ENCODE measurements at regions not wholly inside any gene's neighbourhood (a gene's known extent, or its start where the extent isn't known, plus 50 kb on each side); places are given as distances from the start of the nearest gene placed in this dataset.
"Not testable (repeated sequence)": the region's sequence is repeated elsewhere in the genome, so short reads cannot be mapped to it uniquely, and the experiment has no call there.

DNA sequence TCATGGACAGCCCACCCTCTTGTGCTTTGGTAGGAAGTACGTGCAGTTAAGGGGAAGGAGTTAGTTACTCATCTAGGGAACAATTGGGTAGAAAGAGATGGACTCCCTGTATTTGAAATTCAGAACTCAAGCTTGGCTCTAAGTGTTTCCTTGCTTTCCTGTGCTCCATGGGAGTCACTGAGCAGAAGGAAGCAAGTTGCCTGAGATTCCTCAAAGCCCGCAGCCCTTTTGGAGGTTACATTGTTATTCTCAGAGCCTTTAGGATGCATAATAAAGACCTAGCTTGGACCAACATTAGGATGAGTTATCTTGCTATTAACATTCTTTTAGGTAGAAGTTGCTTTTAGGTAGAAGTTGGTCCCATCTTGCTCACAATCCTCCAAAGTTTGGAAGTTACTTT, 206.4 kb downstream of the ADRA2C start:
- DNase-seq (ENCODE audit: low read depth); H3K9me3 Mint-ChIP-seq (ENCODE audit: unreplicated experiment); H4K20me1 ChIP-seq (ENCODE audit: insufficient read depth, low read length); H3K79me2 ChIP-seq (ENCODE audit: insufficient read depth, low read length); H3K4me2 ChIP-seq (ENCODE audit: low read length); H3K9ac ChIP-seq (ENCODE audit: low read length); H3K4me1 ChIP-seq (ENCODE audit: insufficient read depth, low read length); H2AFZ ChIP-seq (ENCODE audit: low read depth, low read length); H3K27me3 ChIP-seq (ENCODE audit: insufficient read depth, low read length); H3K4me3 ChIP-seq (ENCODE audit: insufficient read depth, low read depth, low read length); H3K27ac Mint-ChIP-seq (ENCODE audit: unreplicated experiment); H3K36me3 Mint-ChIP-seq (ENCODE audit: low read depth, unreplicated experiment); FAIRE-seq; H3K36me3 ChIP-seq (ENCODE audit: insufficient read depth, low read length); H3K9me3 ChIP-seq (ENCODE audit: insufficient read depth, low read depth, low read length); H3K4me1 Mint-ChIP-seq (ENCODE audit: low read depth, unreplicated experiment); H3K27ac ChIP-seq (ENCODE audit: low read depth, low read length); H3K4me3 Mint-ChIP-seq (ENCODE audit: unreplicated experiment): not testable (repeated sequence)
- peaks cover 21% of the 10 kb centered on the region for H3K27me3 Mint-ChIP-seq (ENCODE audit: low read depth, unreplicated experiment)

DNA sequence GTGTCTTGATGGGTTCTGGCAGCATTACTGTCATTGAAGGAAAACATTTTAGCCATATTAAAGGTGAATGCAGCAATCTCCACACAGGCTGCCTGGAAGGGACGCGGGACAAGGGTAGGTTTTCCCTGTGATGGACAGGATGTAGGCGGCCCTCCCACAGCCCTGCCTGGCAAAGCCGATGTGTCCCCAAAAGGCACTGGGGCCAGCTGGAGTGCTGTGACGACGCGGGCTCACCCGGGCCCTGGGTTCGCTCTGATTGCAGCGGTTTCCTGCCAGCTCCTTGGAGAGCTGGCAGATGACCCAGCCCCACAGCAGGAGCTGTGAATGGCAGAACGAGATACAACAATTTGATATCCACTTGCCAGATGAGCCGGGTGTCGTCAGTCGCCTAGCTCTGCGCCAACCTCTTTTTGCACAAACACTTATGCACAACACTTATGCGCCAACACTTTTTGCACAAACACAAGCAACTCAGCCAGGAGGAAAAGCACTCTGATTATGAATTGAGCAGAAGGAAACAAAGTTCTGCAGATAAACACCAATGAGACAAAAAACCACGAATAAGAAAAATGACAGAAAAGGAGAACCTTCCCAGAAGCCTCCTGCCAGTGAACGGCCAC, 207.5 kb downstream of the ADRA2C start:
- not testable (repeated sequence) for FAIRE-seq; H3K4me2 ChIP-seq (ENCODE audit: low read length); H3K4me3 ChIP-seq (ENCODE audit: insufficient read depth, low read depth, low read length); H2AFZ ChIP-seq (ENCODE audit: low read depth, low read length); H3K4me3 Mint-ChIP-seq (ENCODE audit: unreplicated experiment); H3K4me1 ChIP-seq (ENCODE audit: insufficient read depth, low read length); H3K9ac ChIP-seq (ENCODE audit: low read length); H3K9me3 ChIP-seq (ENCODE audit: insufficient read depth, low read depth, low read length); H3K27ac ChIP-seq (ENCODE audit: low read depth, low read length); H3K36me3 ChIP-seq (ENCODE audit: insufficient read depth, low read length); H3K4me1 Mint-ChIP-seq (ENCODE audit: low read depth, unreplicated experiment); H3K36me3 Mint-ChIP-seq (ENCODE audit: low read depth, unreplicated experiment); H3K27ac Mint-ChIP-seq (ENCODE audit: unreplicated experiment); H3K27me3 ChIP-seq (ENCODE audit: insufficient read depth, low read length); H4K20me1 ChIP-seq (ENCODE audit: insufficient read depth, low read length); H3K79me2 ChIP-seq (ENCODE audit: insufficient read depth, low read length); DNase-seq (ENCODE audit: low read depth); H3K9me3 Mint-ChIP-seq (ENCODE audit: unreplicated experiment)
- H3K27me3 Mint-ChIP-seq (ENCODE audit: low read depth, unreplicated experiment), result peaks cover 28% of the 10 kb centered on the region

DNA sequence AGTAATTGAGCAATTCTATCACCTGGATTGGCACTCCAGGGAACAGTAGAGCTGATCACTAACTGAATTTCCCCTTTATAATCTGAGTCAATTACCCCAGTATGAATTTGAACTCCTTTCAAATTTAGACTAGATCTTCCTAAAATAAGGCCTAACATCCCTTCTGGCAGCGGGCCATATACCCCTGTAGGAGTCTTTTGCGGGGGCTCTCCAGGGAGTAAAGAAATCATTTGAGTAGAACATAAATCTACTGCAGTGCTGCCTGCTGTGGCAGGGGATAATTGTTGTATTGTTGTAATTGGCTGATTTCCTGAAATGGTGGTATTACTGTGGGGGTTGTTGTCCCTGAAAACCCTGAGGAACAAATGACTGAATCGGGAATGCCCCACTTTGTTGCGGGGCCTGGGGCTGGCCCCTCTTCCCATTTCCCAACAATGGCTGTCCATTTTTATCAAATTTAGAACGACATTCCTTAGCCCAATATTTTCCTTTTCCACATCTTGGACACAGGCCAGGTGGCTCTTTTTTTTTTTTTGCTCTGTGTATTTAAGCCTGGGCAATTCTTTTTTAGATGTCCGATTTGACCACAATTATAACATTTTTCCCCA, 217.4 kb downstream of the ADRA2C start:
- not testable (repeated sequence) for H3K27ac ChIP-seq (ENCODE audit: low read depth, low read length); FAIRE-seq; H3K4me3 ChIP-seq (ENCODE audit: insufficient read depth, low read depth, low read length); H3K36me3 ChIP-seq (ENCODE audit: insufficient read depth, low read length); H3K27ac Mint-ChIP-seq (ENCODE audit: unreplicated experiment); H3K36me3 Mint-ChIP-seq (ENCODE audit: low read depth, unreplicated experiment); DNase-seq (ENCODE audit: low read depth); H3K4me1 ChIP-seq (ENCODE audit: insufficient read depth, low read length); H3K4me1 Mint-ChIP-seq (ENCODE audit: low read depth, unreplicated experiment); H2AFZ ChIP-seq (ENCODE audit: low read depth, low read length); H3K9me3 ChIP-seq (ENCODE audit: insufficient read depth, low read depth, low read length); H3K4me3 Mint-ChIP-seq (ENCODE audit: unreplicated experiment); H3K79me2 ChIP-seq (ENCODE audit: insufficient read depth, low read length); H3K9ac ChIP-seq (ENCODE audit: low read length); H4K20me1 ChIP-seq (ENCODE audit: insufficient read depth, low read length); H3K9me3 Mint-ChIP-seq (ENCODE audit: unreplicated experiment); H3K27me3 ChIP-seq (ENCODE audit: insufficient read depth, low read length); H3K4me2 ChIP-seq (ENCODE audit: low read length)
- H3K27me3 Mint-ChIP-seq (ENCODE audit: low read depth, unreplicated experiment), result peaks cover 27% of the 10 kb centered on the region

DNA sequence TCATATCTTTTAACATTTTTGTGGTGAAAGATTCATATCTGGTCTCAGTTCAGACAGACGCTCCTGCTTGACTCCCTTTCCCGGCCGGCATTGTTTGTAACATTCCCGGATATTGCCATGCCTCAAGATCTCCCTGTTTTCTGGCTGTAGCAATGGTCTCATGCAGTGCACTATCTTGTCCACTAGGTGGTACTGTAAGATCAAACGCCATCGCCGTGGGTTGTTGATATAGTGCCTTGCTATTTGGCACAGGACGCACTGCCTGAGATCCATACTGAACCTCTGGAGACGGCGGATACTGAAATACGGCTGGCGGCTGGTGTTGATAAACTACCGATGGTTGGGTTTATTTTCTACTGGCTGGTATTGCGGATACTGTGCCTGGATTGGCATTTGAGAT, 218.6 kb downstream of the ADRA2C start:
- H3K27me3 ChIP-seq (ENCODE audit: insufficient read depth, low read length); H2AFZ ChIP-seq (ENCODE audit: low read depth, low read length); H3K27ac Mint-ChIP-seq (ENCODE audit: unreplicated experiment); H3K79me2 ChIP-seq (ENCODE audit: insufficient read depth, low read length); H3K9ac ChIP-seq (ENCODE audit: low read length); H3K4me3 Mint-ChIP-seq (ENCODE audit: unreplicated experiment); H4K20me1 ChIP-seq (ENCODE audit: insufficient read depth, low read length); H3K27ac ChIP-seq (ENCODE audit: low read depth, low read length); H3K4me1 Mint-ChIP-seq (ENCODE audit: low read depth, unreplicated experiment); DNase-seq (ENCODE audit: low read depth); FAIRE-seq; H3K36me3 ChIP-seq (ENCODE audit: insufficient read depth, low read length); H3K4me3 ChIP-seq (ENCODE audit: insufficient read depth, low read depth, low read length); H3K4me1 ChIP-seq (ENCODE audit: insufficient read depth, low read length); H3K9me3 ChIP-seq (ENCODE audit: insufficient read depth, low read depth, low read length); H3K9me3 Mint-ChIP-seq (ENCODE audit: unreplicated experiment); H3K4me2 ChIP-seq (ENCODE audit: low read length); H3K36me3 Mint-ChIP-seq (ENCODE audit: low read depth, unreplicated experiment): not testable (repeated sequence)
- peaks cover 29% of the 10 kb centered on the region for H3K27me3 Mint-ChIP-seq (ENCODE audit: low read depth, unreplicated experiment)

DNA sequence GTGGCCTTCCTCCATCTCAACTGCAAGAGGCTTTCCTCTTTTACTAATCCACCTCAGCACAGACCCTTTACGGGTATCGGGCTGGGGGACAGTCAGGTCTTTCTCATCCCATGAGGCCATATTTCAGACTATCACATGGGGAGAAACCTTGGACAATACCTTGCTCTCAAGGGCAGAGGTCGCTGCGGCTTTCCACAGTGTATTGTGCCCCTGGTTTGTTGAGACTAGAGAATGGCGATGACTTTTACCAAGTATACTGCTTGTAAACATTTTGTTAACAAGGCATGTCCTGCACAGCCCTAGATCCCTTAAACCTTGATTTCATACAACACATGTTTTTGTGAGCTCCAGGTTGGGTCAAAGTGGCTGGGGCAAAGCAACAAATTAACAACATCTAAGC, 220.2 kb downstream of the ADRA2C start:
- H3K36me3 ChIP-seq (ENCODE audit: insufficient read depth, low read length); H3K4me3 ChIP-seq (ENCODE audit: insufficient read depth, low read depth, low read length); H3K27me3 ChIP-seq (ENCODE audit: insufficient read depth, low read length); H3K9me3 ChIP-seq (ENCODE audit: insufficient read depth, low read depth, low read length); H3K9me3 Mint-ChIP-seq (ENCODE audit: unreplicated experiment); H3K4me1 Mint-ChIP-seq (ENCODE audit: low read depth, unreplicated experiment); H3K27ac ChIP-seq (ENCODE audit: low read depth, low read length); H3K27ac Mint-ChIP-seq (ENCODE audit: unreplicated experiment); FAIRE-seq; DNase-seq (ENCODE audit: low read depth); H4K20me1 ChIP-seq (ENCODE audit: insufficient read depth, low read length); H3K9ac ChIP-seq (ENCODE audit: low read length); H3K4me2 ChIP-seq (ENCODE audit: low read length); H3K4me1 ChIP-seq (ENCODE audit: insufficient read depth, low read length); H2AFZ ChIP-seq (ENCODE audit: low read depth, low read length); H3K36me3 Mint-ChIP-seq (ENCODE audit: low read depth, unreplicated experiment); H3K4me3 Mint-ChIP-seq (ENCODE audit: unreplicated experiment); H3K79me2 ChIP-seq (ENCODE audit: insufficient read depth, low read length): not testable (repeated sequence)
- peaks cover 34% of the 10 kb centered on the region for H3K27me3 Mint-ChIP-seq (ENCODE audit: low read depth, unreplicated experiment)

DNA sequence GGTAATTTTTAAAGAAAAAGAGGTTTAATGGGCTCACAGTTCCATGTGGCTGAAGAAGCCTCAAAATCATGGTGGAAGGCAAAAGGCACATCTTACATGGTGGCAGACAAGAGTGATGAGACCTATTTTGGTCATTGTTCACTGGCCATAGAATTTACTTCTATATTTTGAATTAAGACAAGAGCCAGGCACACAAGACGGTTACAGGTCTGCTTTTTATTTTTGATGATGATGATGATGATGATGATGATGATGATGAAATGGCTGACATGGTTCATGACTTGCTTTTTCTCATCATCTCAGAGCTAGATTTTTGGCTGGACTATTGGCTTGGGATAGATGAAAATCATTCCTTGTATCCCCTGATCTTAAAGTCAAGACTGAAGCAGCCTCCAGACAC, 229.3 kb downstream of the OTOP1 start:
- H3K4me1 ChIP-seq (ENCODE audit: insufficient read depth, low read length); H3K9ac ChIP-seq (ENCODE audit: low read length); DNase-seq (ENCODE audit: low read depth); H3K9me3 Mint-ChIP-seq (ENCODE audit: unreplicated experiment); H3K4me2 ChIP-seq (ENCODE audit: low read length); H3K27ac Mint-ChIP-seq (ENCODE audit: unreplicated experiment); H3K36me3 ChIP-seq (ENCODE audit: insufficient read depth, low read length); H3K36me3 Mint-ChIP-seq (ENCODE audit: low read depth, unreplicated experiment); H3K9me3 ChIP-seq (ENCODE audit: insufficient read depth, low read depth, low read length); H3K79me2 ChIP-seq (ENCODE audit: insufficient read depth, low read length); H3K4me3 ChIP-seq (ENCODE audit: insufficient read depth, low read depth, low read length); H3K4me1 Mint-ChIP-seq (ENCODE audit: low read depth, unreplicated experiment); H3K27me3 ChIP-seq (ENCODE audit: insufficient read depth, low read length); H3K27ac ChIP-seq (ENCODE audit: low read depth, low read length); H4K20me1 ChIP-seq (ENCODE audit: insufficient read depth, low read length); FAIRE-seq; H2AFZ ChIP-seq (ENCODE audit: low read depth, low read length); H3K4me3 Mint-ChIP-seq (ENCODE audit: unreplicated experiment): not testable (repeated sequence)
- H3K27me3 Mint-ChIP-seq (ENCODE audit: low read depth, unreplicated experiment), result peaks cover 35% of the 10 kb centered on the region
